ENCODE measurements at regions not wholly inside any gene's neighbourhood (a gene's known extent, or its start where the extent isn't known, plus 50 kb on each side); places are given as distances from the start of the nearest gene placed in this dataset.

GRCh38 chr18:43180814-43181213, 65.3 kb upstream of the RIT2 start:
- H3K9me3 Mint-ChIP-seq (ENCODE audit: unreplicated experiment), result no peaks in the 10 kb centered on the region
- H3K4me1 ChIP-seq (ENCODE audit: insufficient read depth, low read length), result no peaks in the 10 kb centered on the region

GRCh38 chr18:43175257-43175656, 59.8 kb upstream of the RIT2 start:
- H3K4me3 Mint-ChIP-seq (ENCODE audit: unreplicated experiment), result no peak overlapping the region
- no peaks in the 10 kb centered on the region for H3K9me3 ChIP-seq (ENCODE audit: insufficient read depth, low read depth, low read length)
- H3K4me2 ChIP-seq (ENCODE audit: low read length), result no peak overlapping the region
- H3K79me2 ChIP-seq (ENCODE audit: insufficient read depth, low read length), result no peaks in the 10 kb centered on the region
- H4K20me1 ChIP-seq (ENCODE audit: insufficient read depth, low read length), result no peaks in the 10 kb centered on the region
- no peaks in the 10 kb centered on the region for H3K36me3 ChIP-seq (ENCODE audit: insufficient read depth, low read length)
- no peaks in the 10 kb centered on the region for H3K4me1 Mint-ChIP-seq (ENCODE audit: low read depth, unreplicated experiment)
- no peak for DNase-seq (ENCODE audit: low read depth)
- no peak overlapping the region for H3K9ac ChIP-seq (ENCODE audit: low read length)
- no peak overlapping the region for H3K27ac Mint-ChIP-seq (ENCODE audit: unreplicated experiment)
- H2AFZ ChIP-seq (ENCODE audit: low read depth, low read length), result no peak overlapping the region
- H3K36me3 Mint-ChIP-seq (ENCODE audit: low read depth, unreplicated experiment), result no peaks in the 10 kb centered on the region
- no peaks in the 10 kb centered on the region for H3K4me1 ChIP-seq (ENCODE audit: insufficient read depth, low read length)
- FAIRE-seq, result no peak
- H3K4me3 ChIP-seq (ENCODE audit: insufficient read depth, low read depth, low read length), result no peak overlapping the region
- H3K27me3 Mint-ChIP-seq (ENCODE audit: low read depth, unreplicated experiment), result no peaks in the 10 kb centered on the region
- H3K27me3 ChIP-seq (ENCODE audit: insufficient read depth, low read length), result no peaks in the 10 kb centered on the region
- no peaks in the 10 kb centered on the region for H3K9me3 Mint-ChIP-seq (ENCODE audit: unreplicated experiment)
- TF ChIP-seq CTCF (IDR thresholded peaks at IDR 0.05; ENCODE audit: insufficient read depth, low read depth, low read length), result no peak
- TF ChIP-seq EZH2 (IDR thresholded peaks at IDR 0.05; ENCODE audit: insufficient read depth, low read length), result no peak
- no peak overlapping the region for H3K27ac ChIP-seq (ENCODE audit: low read depth, low read length)

More at GRCh38 chr18:43180814-43181213, 65.3 kb upstream of the RIT2 start:
- no peak for TF ChIP-seq CTCF (IDR thresholded peaks at IDR 0.05; ENCODE audit: insufficient read depth, low read depth, low read length)
- TF ChIP-seq EZH2 (IDR thresholded peaks at IDR 0.05; ENCODE audit: insufficient read depth, low read length), result no peak
- H3K4me3 Mint-ChIP-seq (ENCODE audit: unreplicated experiment), result no peak overlapping the region
- DNase-seq (ENCODE audit: low read depth) (no peak), FAIRE-seq (no peak)
- H3K4me2 ChIP-seq (ENCODE audit: low read length), result no peak overlapping the region
- no peaks in the 10 kb centered on the region for H3K4me1 Mint-ChIP-seq (ENCODE audit: low read depth, unreplicated experiment)
- no peaks in the 10 kb centered on the region for H3K79me2 ChIP-seq (ENCODE audit: insufficient read depth, low read length)
- H3K27ac Mint-ChIP-seq (ENCODE audit: unreplicated experiment), result no peak overlapping the region
- no peaks in the 10 kb centered on the region for H3K9me3 ChIP-seq (ENCODE audit: insufficient read depth, low read depth, low read length)
- H3K36me3 Mint-ChIP-seq (ENCODE audit: low read depth, unreplicated experiment), result no peaks in the 10 kb centered on the region
- H3K4me3 ChIP-seq (ENCODE audit: insufficient read depth, low read depth, low read length), result no peak overlapping the region
- H2AFZ ChIP-seq (ENCODE audit: low read depth, low read length), result no peak overlapping the region
- H4K20me1 ChIP-seq (ENCODE audit: insufficient read depth, low read length), result no peaks in the 10 kb centered on the region
- no peak overlapping the region for H3K27ac ChIP-seq (ENCODE audit: low read depth, low read length)
- H3K36me3 ChIP-seq (ENCODE audit: insufficient read depth, low read length), result no peaks in the 10 kb centered on the region
- H3K9ac ChIP-seq (ENCODE audit: low read length), result no peak overlapping the region
- H3K27me3 ChIP-seq (ENCODE audit: insufficient read depth, low read length), result no peaks in the 10 kb centered on the region
- no peaks in the 10 kb centered on the region for H3K27me3 Mint-ChIP-seq (ENCODE audit: low read depth, unreplicated experiment)

- Mint-ChIP-seq H3K4me3 (ENCODE audit: unreplicated experiment) (no peak overlapping the region), H3K9me3 (ENCODE audit: unreplicated experiment) (peaks cover 15% of the 10 kb centered on the region)
- DNase-seq (ENCODE audit: low read depth), result no peak
These were observed 55.1 kb upstream of the RIT2 start for GRCh38 chr18:43170586-43170985.

More at GRCh38 chr18:43170586-43170985, 55.1 kb upstream of the RIT2 start:
- no peaks in the 10 kb centered on the region for H3K36me3 Mint-ChIP-seq (ENCODE audit: low read depth, unreplicated experiment)
- no peaks in the 10 kb centered on the region for H3K4me1 Mint-ChIP-seq (ENCODE audit: low read depth, unreplicated experiment)
- H3K27ac Mint-ChIP-seq (ENCODE audit: unreplicated experiment), result no peak overlapping the region
- Histone ChIP-seq H3K4me1 (ENCODE audit: insufficient read depth, low read length) (no peaks in the 10 kb centered on the region), H3K27me3 (ENCODE audit: insufficient read depth, low read length) (no peaks in the 10 kb centered on the region), H3K4me3 (ENCODE audit: insufficient read depth, low read depth, low read length) (no peak overlapping the region), H3K36me3 (ENCODE audit: insufficient read depth, low read length) (no peaks in the 10 kb centered on the region), H3K9ac (ENCODE audit: low read length) (no peak overlapping the region), H2AFZ (ENCODE audit: low read depth, low read length) (no peak overlapping the region), H3K9me3 (ENCODE audit: insufficient read depth, low read depth, low read length) (peaks cover 2% of the 10 kb centered on the region), H3K79me2 (ENCODE audit: insufficient read depth, low read length) (no peaks in the 10 kb centered on the region), H4K20me1 (ENCODE audit: insufficient read depth, low read length) (no peaks in the 10 kb centered on the region), H3K4me2 (ENCODE audit: low read length) (no peak overlapping the region), H3K27ac (ENCODE audit: low read depth, low read length) (no peak overlapping the region)
- H3K27me3 Mint-ChIP-seq (ENCODE audit: low read depth, unreplicated experiment), result no peaks in the 10 kb centered on the region
- no peak for TF ChIP-seq EZH2 (IDR thresholded peaks at IDR 0.05; ENCODE audit: insufficient read depth, low read length)
- TF ChIP-seq CTCF (IDR thresholded peaks at IDR 0.05; ENCODE audit: insufficient read depth, low read depth, low read length), result no peak
- no peak for FAIRE-seq

Measured in astrocyte (in vitro differentiated cells and primary cell).